IMR-90 (cell line): ENCODE measurements at regions not wholly inside any gene's neighbourhood (a gene's known extent, or its start where the extent isn't known, plus 50 kb on each side); places are given as distances from the start of the nearest gene placed in this dataset.

Source experiments
- ATAC-seq: fragments of 200-7000 bp; cut with Tn5 transposase; 2 replicates; pipeline ENCODE4 v1.9.1; 2020; ENCODE audit warnings: low read depth, mild to moderate bottlenecking, moderate library complexity
- BruUV-seq: library from RNA; stranded (reverse); fragments of 400-500 nt; replicated peaks from 2 replicates; lab custom pipeline; 2021; lab: Mats Ljungman, UMichigan
- CTCF ChIA-PET: fragments of 300-600 bp; formaldehyde crosslinking; extraction: SDS; loops from one replicate; lab custom pipeline; 2021; ENCODE audit warnings: antibody characterized with exemption; lab: Yijun Ruan, JAX
- POLR2A ChIA-PET: fragments of 300-600 bp; sonication (Branson Sonifier 250); formaldehyde crosslinking; loops from one replicate; lab custom pipeline; 2022; ENCODE audit warnings: antibody characterized with exemption; ENCODE audit not compliant: unreplicated experiment; lab: Charles Lee
- DNase-seq: peaks from one replicate; pipeline ENCODE4 v3.0.0; 2013
- H2AFZ ChIP-seq: replicated peaks from 2 replicates; pipeline ENCODE3; 2013; ENCODE audit warnings: low read length, mild to moderate bottlenecking; ENCODE audit not compliant: poor library complexity
- H2AK5ac ChIP-seq: 2 replicates; pipeline ENCODE4 v1.6.1; 2013; ENCODE audit warnings: low read depth, low read length, inconsistent platforms
- H2AK9ac ChIP-seq: replicated peaks from 2 replicates; pipeline ENCODE3; 2013; ENCODE audit warnings: mild to moderate bottlenecking, low read depth, low read length, moderate library complexity; ENCODE audit not compliant: poor library complexity
- H2BK120ac ChIP-seq: 2 replicates; pipeline ENCODE4 v1.6.1; 2013; ENCODE audit warnings: low read depth, low read length, inconsistent platforms
- H2BK15ac ChIP-seq: 3 replicates; pipeline ENCODE4 v1.6.1; 2013; ENCODE audit warnings: low read depth, low read length, inconsistent platforms
- H2BK20ac ChIP-seq: 2 replicates; pipeline ENCODE4 v1.6.1; 2013; ENCODE audit warnings: low read depth, mild to moderate bottlenecking, inconsistent platforms, low read length, moderate library complexity
- H2BK5ac ChIP-seq: 2 replicates; pipeline ENCODE4 v1.6.1; 2013; ENCODE audit warnings: mild to moderate bottlenecking, low read depth, low read length, inconsistent platforms; ENCODE audit not compliant: poor library complexity, severe bottlenecking
- H3K14ac ChIP-seq: replicated peaks from 2 replicates; pipeline ENCODE4 v1.6.1; 2013; ENCODE audit warnings: low read depth, low read length, inconsistent platforms
- H3K18ac ChIP-seq: 2 replicates; pipeline ENCODE4 v1.6.1; 2013; ENCODE audit warnings: low read depth, low read length, control low read depth
- H3K23ac ChIP-seq: 2 replicates; pipeline ENCODE4 v1.6.1; 2013; ENCODE audit warnings: low read depth, low read length, inconsistent platforms
- H3K27ac ChIP-seq: 2 replicates; pipeline ENCODE4 v1.5.1; 2013; ENCODE audit warnings: mild to moderate bottlenecking, control low read depth, low read length; ENCODE audit not compliant: insufficient read depth
- H3K27me3 ChIP-seq: 2 replicates; pipeline ENCODE4 v1.6.1; 2013; ENCODE audit warnings: low read length; ENCODE audit not compliant: control insufficient read depth, insufficient read depth
- H3K36me3 ChIP-seq: 2 replicates; pipeline ENCODE4 v1.6.1; 2013; ENCODE audit warnings: low read length, mixed read lengths; ENCODE audit not compliant: control insufficient read depth, insufficient read depth
- H3K4ac ChIP-seq: 2 replicates; pipeline ENCODE4 v1.6.1; 2013; ENCODE audit warnings: low read depth, low read length, inconsistent platforms
- H3K4me1 ChIP-seq: 2 replicates; pipeline ENCODE4 v1.6.1; 2013; ENCODE audit warnings: low read length, mixed read lengths; ENCODE audit not compliant: control insufficient read depth, insufficient read depth
- H3K4me2 ChIP-seq: 2 replicates; pipeline ENCODE4 v1.6.1; 2013; ENCODE audit warnings: low read depth, mild to moderate bottlenecking, control low read depth, low read length, moderate library complexity
- H3K4me3 ChIP-seq: 2 replicates; pipeline ENCODE4 v1.5.1; 2013; ENCODE audit warnings: low read depth, mild to moderate bottlenecking, control low read depth, low read length, moderate library complexity; ENCODE audit not compliant: insufficient read depth
- H3K56ac ChIP-seq: 2 replicates; pipeline ENCODE4 v1.6.1; 2013; ENCODE audit warnings: low read length, inconsistent platforms; ENCODE audit not compliant: insufficient read depth; ENCODE audit errors: extremely low read depth
- H3K79me1 ChIP-seq, 2 experiments: 2 replicates each; pipeline ENCODE4 v1.6.1; 2013; ENCODE audit warnings: low read length in 2 of 2, inconsistent platforms in 1 of 2, low read depth in 1 of 2
- H3K9ac ChIP-seq: 2 replicates; pipeline ENCODE4 v1.6.1; 2013; ENCODE audit warnings: low read depth, low read length, control low read depth
- H3K9me1 ChIP-seq: 2 replicates; pipeline ENCODE4 v1.6.1; 2013; ENCODE audit warnings: low read length, inconsistent platforms; ENCODE audit not compliant: insufficient read depth
- H3K9me3 ChIP-seq: 2 replicates; pipeline ENCODE4 v1.6.1; 2013; ENCODE audit warnings: low read length; ENCODE audit not compliant: control insufficient read depth, insufficient read depth
- H4K20me1 ChIP-seq: 2 replicates; pipeline ENCODE4 v1.6.1; 2013; ENCODE audit warnings: low read length, inconsistent platforms; ENCODE audit not compliant: insufficient read depth
- H4K5ac ChIP-seq: 2 replicates; pipeline ENCODE4 v1.6.1; 2013; ENCODE audit warnings: mild to moderate bottlenecking, low read depth, low read length, control low read depth
- H4K8ac ChIP-seq, 2 experiments: 2 replicates each; pipeline ENCODE4 v1.6.1; 2013; ENCODE audit warnings: low read depth in 2 of 2, low read length in 2 of 2, control low read depth in 1 of 2, inconsistent platforms in 1 of 2
- H4K91ac ChIP-seq: 2 replicates; pipeline ENCODE4 v1.6.1; 2013; ENCODE audit warnings: low read depth, low read length, inconsistent platforms; ENCODE audit not compliant: insufficient read depth
- CHD1 ChIP-seq: IDR thresholded peaks from 2 replicates; pipeline ENCODE4 v1.6.1; 2012; ENCODE audit warnings: low read depth, low read length, improper control_type of control experiment
- FOS ChIP-seq: fragments of 150-350 bp; IDR thresholded peaks from 2 replicates; pipeline ENCODE4 v1.6.1; 2016; ENCODE audit warnings: low read depth, low read length
- MAFK ChIP-seq: IDR thresholded peaks from 2 replicates; pipeline ENCODE4 v1.6.1; 2012; ENCODE audit warnings: low read depth, low read length, improper control_type of control experiment
- MAZ ChIP-seq: IDR thresholded peaks from 2 replicates; pipeline ENCODE4 v1.6.1; 2012; ENCODE audit warnings: low read depth, mild to moderate bottlenecking, low read length, improper control_type of control experiment, moderate library complexity, borderline replicate concordance
- MXI1 ChIP-seq: IDR thresholded peaks from 2 replicates; pipeline ENCODE4 v1.6.1; 2012; ENCODE audit warnings: low read depth, mild to moderate bottlenecking, low read length, moderate library complexity, borderline replicate concordance
- POLR2A ChIP-seq: IDR thresholded peaks from 2 replicates; pipeline ENCODE4 v1.6.1; 2012; ENCODE audit warnings: mild to moderate bottlenecking, low read depth, low read length
- RAD21 ChIP-seq: IDR thresholded peaks from 2 replicates; pipeline ENCODE4 v1.6.1; 2012; ENCODE audit warnings: low read length, improper control_type of control experiment
- RCOR1 ChIP-seq: IDR thresholded peaks from 2 replicates; pipeline ENCODE4 v1.6.1; 2012; ENCODE audit warnings: mild to moderate bottlenecking, low read length, improper control_type of control experiment; ENCODE audit not compliant: insufficient replicate concordance
- RFX5 ChIP-seq: IDR thresholded peaks from 2 replicates; pipeline ENCODE4 v1.8.0; 2012; ENCODE audit warnings: low read depth, mild to moderate bottlenecking, low read length, moderate library complexity
- SMC3 ChIP-seq: fragments of 150-350 bp; IDR thresholded peaks from 2 replicates; pipeline ENCODE4 v1.6.1; 2016; ENCODE audit warnings: low read depth, mild to moderate bottlenecking, antibody characterized with exemption, low read length, moderate library complexity
- WGBS, 2 experiments: methylation state at CpG; one replicate each; pipeline versions ENCODE4 v1.1.5 to v1.1.7; 2013; ENCODE audit warnings: missing lambda C conversion rate in 2 of 2; ENCODE audit not compliant: insufficient read length in 1 of 2; ENCODE audit errors: extremely low coverage in 2 of 2; 5-methylcytosine and 5-hydroxymethylcytosine counted together
- dilution Hi-C: fragments of 300-500 bp; cut with HindIII; formaldehyde crosslinking; loops from one replicate; pipeline ENCODE4 v1.14.3; 2018; ENCODE audit warnings: low sequenced_read_pairs; ENCODE audit not compliant: unreplicated experiment
- in situ Hi-C: fragments of 300-500 bp; cut with MboI; formaldehyde crosslinking; loops from 3 replicates; pipeline ENCODE4 v1.14.3; 2019; ENCODE audit warnings: low sequenced_read_pairs, inconsistent platforms, mixed read lengths
- intact Hi-C: fragments of 100-400 bp; cut with micrococcal nuclease; formaldehyde crosslinking; loops from 2 replicates; pipeline ENCODE4 v1.10.0; 2022
- TF ChIP-seq, protein P1 (sequence below): fragments of 150-350 bp; IDR thresholded peaks from 2 replicates; pipeline ENCODE4 v1.6.1; 2017; ENCODE audit warnings: mild to moderate bottlenecking, antibody characterized with exemption, low read length, low read depth
- TF ChIP-seq, protein P2 (sequence below): conservative IDR thresholded peaks from 2 replicates; pipeline ENCODE4 v1.5.1; 2012; ENCODE audit warnings: mild to moderate bottlenecking, low read depth, low read length, improper control_type of control experiment

DNA sequence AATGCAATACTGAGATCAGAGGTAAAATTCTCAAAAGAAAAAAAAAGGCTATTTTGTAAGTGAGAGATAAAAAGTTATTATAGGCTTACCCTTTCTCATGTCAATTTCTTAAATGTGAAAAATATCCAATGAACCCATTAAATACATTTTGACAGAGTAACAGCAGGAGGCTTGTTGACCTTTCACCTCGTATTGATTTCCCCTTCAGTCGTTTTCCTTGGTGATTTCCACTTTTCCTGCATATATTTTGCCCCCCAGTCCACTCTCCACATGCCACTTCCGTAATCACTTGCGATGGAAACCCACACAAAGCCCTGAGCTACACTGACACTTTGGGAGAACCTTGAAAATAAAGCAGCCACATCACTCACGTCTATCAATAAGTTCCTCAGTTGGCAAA lies 248.1 kb upstream of the OBI1 start:
- Histone ChIP-seq H2BK20ac (no peak overlapping the region), H3K4me2 (no peak overlapping the region), H3K27ac (no peak overlapping the region), H3K9me3 (peaks cover 6% of the 10 kb centered on the region; the same call in 1 of the 2 replicates), H4K20me1 (no peaks in the 10 kb centered on the region), H3K4me3 (no peak overlapping the region), H2AK5ac (no peak overlapping the region), H3K79me1 (no peaks in the 10 kb centered on the region), H3K27me3 (no peaks in the 10 kb centered on the region), H3K36me3 (no peaks in the 10 kb centered on the region), H3K23ac (no peak overlapping the region), H3K4me1 (no peaks in the 10 kb centered on the region), H2AK9ac (no peak overlapping the region), H2AFZ (no peak overlapping the region), H4K8ac (no peak overlapping the region), H2BK15ac (no peak overlapping the region), H3K18ac (no peak overlapping the region), H3K9ac (no peak overlapping the region), H4K5ac (no peak overlapping the region), H2BK5ac (no peak overlapping the region), H3K56ac (no peak overlapping the region), H3K4ac (no peak overlapping the region), H2BK120ac (no peak overlapping the region), H3K9me1 (no peaks in the 10 kb centered on the region), H3K14ac (no peak overlapping the region), H4K91ac (no peak overlapping the region)
- DNase-seq (no peak), ATAC-seq (no peak)
- intact Hi-C loops, result no loop called here
- in situ Hi-C loops, result no loop called here
- dilution Hi-C loops, result no loop called here
- ChIA-PET POLR2A (no interaction called here), CTCF (no interaction called here)
- BruUV-seq, result no TSS peak
- 0% methylated on average over 2 of the region's 5 CpGs; no CpG with 5 or more reads in 1 of the 2 experiments for WGBS, 2 experiments
- TF ChIP-seq RCOR1, result no peak
- TF ChIP-seq, protein P1, sequence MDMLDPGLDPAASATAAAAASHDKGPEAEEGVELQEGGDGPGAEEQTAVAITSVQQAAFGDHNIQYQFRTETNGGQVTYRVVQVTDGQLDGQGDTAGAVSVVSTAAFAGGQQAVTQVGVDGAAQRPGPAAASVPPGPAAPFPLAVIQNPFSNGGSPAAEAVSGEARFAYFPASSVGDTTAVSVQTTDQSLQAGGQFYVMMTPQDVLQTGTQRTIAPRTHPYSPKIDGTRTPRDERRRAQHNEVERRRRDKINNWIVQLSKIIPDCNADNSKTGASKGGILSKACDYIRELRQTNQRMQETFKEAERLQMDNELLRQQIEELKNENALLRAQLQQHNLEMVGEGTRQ, result no peak
- no peak for TF ChIP-seq FOS
- no peak for TF ChIP-seq SMC3
- TF ChIP-seq MXI1, result no peak
- no peak for TF ChIP-seq MAFK
- no peak for TF ChIP-seq POLR2A
- no peak for TF ChIP-seq CHD1
- TF ChIP-seq RFX5, result no peak
- no peak for TF ChIP-seq MAZ
- TF ChIP-seq, protein P2, sequence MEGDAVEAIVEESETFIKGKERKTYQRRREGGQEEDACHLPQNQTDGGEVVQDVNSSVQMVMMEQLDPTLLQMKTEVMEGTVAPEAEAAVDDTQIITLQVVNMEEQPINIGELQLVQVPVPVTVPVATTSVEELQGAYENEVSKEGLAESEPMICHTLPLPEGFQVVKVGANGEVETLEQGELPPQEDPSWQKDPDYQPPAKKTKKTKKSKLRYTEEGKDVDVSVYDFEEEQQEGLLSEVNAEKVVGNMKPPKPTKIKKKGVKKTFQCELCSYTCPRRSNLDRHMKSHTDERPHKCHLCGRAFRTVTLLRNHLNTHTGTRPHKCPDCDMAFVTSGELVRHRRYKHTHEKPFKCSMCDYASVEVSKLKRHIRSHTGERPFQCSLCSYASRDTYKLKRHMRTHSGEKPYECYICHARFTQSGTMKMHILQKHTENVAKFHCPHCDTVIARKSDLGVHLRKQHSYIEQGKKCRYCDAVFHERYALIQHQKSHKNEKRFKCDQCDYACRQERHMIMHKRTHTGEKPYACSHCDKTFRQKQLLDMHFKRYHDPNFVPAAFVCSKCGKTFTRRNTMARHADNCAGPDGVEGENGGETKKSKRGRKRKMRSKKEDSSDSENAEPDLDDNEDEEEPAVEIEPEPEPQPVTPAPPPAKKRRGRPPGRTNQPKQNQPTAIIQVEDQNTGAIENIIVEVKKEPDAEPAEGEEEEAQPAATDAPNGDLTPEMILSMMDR, result no peak
- no peak for TF ChIP-seq RAD21
